HEK293 (cell line): ENCODE measurements at regions not wholly inside any gene's neighbourhood (a gene's known extent, or its start where the extent isn't known, plus 50 kb on each side); places are given as distances from the start of the nearest gene placed in this dataset.

ENCODE experiments used
- CTCF ChIA-PET: fragments of 350-600 bp; formaldehyde crosslinking; extraction: SDS; loops from one replicate; lab custom pipeline; 2021; ENCODE audit warnings: antibody characterized with exemption; lab: Yijun Ruan, JAX
- POLR2A ChIA-PET: fragments of 300-600 bp; formaldehyde crosslinking; extraction: SDS; loops from one replicate; lab custom pipeline; 2020; ENCODE audit warnings: antibody characterized with exemption, inconsistent platforms; lab: Yijun Ruan, JAX
- H3K27ac ChIP-seq: fragments of 200-500 bp; sonication (Bioruptor generic); 2 replicates; pipeline ENCODE4 v1.5.1; 2014; ENCODE audit warnings: low read depth, low read length, control low read depth, inconsistent platforms; ENCODE audit errors: extremely low read depth
- H3K36me3 ChIP-seq, 2 experiments: fragments of 200-500 bp in 1 of 2; sonication (Bioruptor generic) in 1 of 2; 1 replicate in 1 of 2; 2 replicates in 1 of 2; pipeline ENCODE4 v1.5.1; 2014 to 2017; ENCODE audit warnings: inconsistent platforms in 2 of 2, low read length in 2 of 2; ENCODE audit not compliant: control insufficient read depth in 2 of 2, insufficient read depth in 1 of 2
- H3K4me1 ChIP-seq: fragments of 200-500 bp; sonication (Bioruptor generic); 2 replicates; pipeline ENCODE4 v1.5.1; 2014; ENCODE audit warnings: mild to moderate bottlenecking, low read length, inconsistent platforms; ENCODE audit not compliant: control insufficient read depth, insufficient read depth
- H3K4me3 ChIP-seq: 2 replicates; pipeline ENCODE4 v1.5.1; 2011; ENCODE audit warnings: low read depth, mild to moderate bottlenecking, control low read depth, low read length, moderate library complexity
- H3K9me3 ChIP-seq: fragments of 200-500 bp; sonication (Bioruptor generic); 2 replicates; pipeline ENCODE4 v1.5.1; 2014; ENCODE audit warnings: low read depth, low read length, inconsistent platforms; ENCODE audit not compliant: control insufficient read depth, insufficient read depth
- CTCF ChIP-seq: fragments of 450-650 bp; formaldehyde crosslinking; IDR thresholded peaks from 2 replicates; pipeline ENCODE4 v1.5.1; 2016; ENCODE audit warnings: missing biosample characterization, missing genetic modification characterization
- MEIS1 ChIP-seq: sonication (generic); formaldehyde crosslinking; IDR thresholded peaks from 2 replicates; pipeline ENCODE4 v1.8.1; 2022; ENCODE audit warnings: missing genetic modification reagents, mild to moderate bottlenecking, borderline replicate concordance
- SP2 ChIP-seq: fragments of 450-650 bp; formaldehyde crosslinking; IDR thresholded peaks from 2 replicates; pipeline ENCODE4 v1.5.1; 2016; ENCODE audit warnings: missing biosample characterization, missing genetic modification characterization
- ZBTB1 ChIP-seq: fragments of 450-650 bp; formaldehyde crosslinking; IDR thresholded peaks from 2 replicates; pipeline ENCODE4 v1.5.1; 2016; ENCODE audit warnings: missing biosample characterization, missing genetic modification characterization
- ZBTB20 ChIP-seq: fragments of 450-650 bp; formaldehyde crosslinking; IDR thresholded peaks from 2 replicates; pipeline ENCODE4 v1.5.1; 2016; ENCODE audit warnings: missing biosample characterization, missing genetic modification characterization
- ZBTB48 ChIP-seq: fragments of 450-650 bp; formaldehyde crosslinking; IDR thresholded peaks from 2 replicates; pipeline ENCODE4 v1.5.1; 2016; ENCODE audit warnings: missing biosample characterization, missing genetic modification characterization
- ZFP41 ChIP-seq: fragments of 450-650 bp; formaldehyde crosslinking; IDR thresholded peaks from 2 replicates; pipeline ENCODE4 v1.5.1; 2016; ENCODE audit warnings: missing biosample characterization, missing genetic modification characterization, borderline replicate concordance
- ZIC2 ChIP-seq: fragments of 450-650 bp; formaldehyde crosslinking; IDR thresholded peaks from 2 replicates; pipeline ENCODE4 v1.5.1; 2016; ENCODE audit warnings: missing biosample characterization, missing genetic modification characterization
- ZNF16 ChIP-seq: fragments of 450-650 bp; formaldehyde crosslinking; IDR thresholded peaks from 2 replicates; pipeline ENCODE4 v1.5.1; 2016; ENCODE audit warnings: low read depth, missing biosample characterization, missing genetic modification characterization
- ZNF423 ChIP-seq: fragments of 450-650 bp; formaldehyde crosslinking; IDR thresholded peaks from 2 replicates; pipeline ENCODE4 v1.5.1; 2016; ENCODE audit warnings: missing biosample characterization, missing genetic modification characterization
- ZNF510 ChIP-seq: fragments of 450-650 bp; formaldehyde crosslinking; IDR thresholded peaks from 2 replicates; pipeline ENCODE4 v1.5.1; 2018; ENCODE audit warnings: mild to moderate bottlenecking, missing genetic modification characterization, missing biosample characterization; ENCODE audit not compliant: insufficient replicate concordance
- ZNF514 ChIP-seq: fragments of 450-650 bp; formaldehyde crosslinking; IDR thresholded peaks from 2 replicates; pipeline ENCODE4 v1.5.1; 2016; ENCODE audit warnings: missing biosample characterization, missing genetic modification characterization
- ZNF664 ChIP-seq: fragments of 450-650 bp; formaldehyde crosslinking; IDR thresholded peaks from 2 replicates; pipeline ENCODE4 v1.5.1; 2016; ENCODE audit warnings: missing biosample characterization, missing genetic modification characterization

- ChIA-PET POLR2A (interaction anchor here (0.7 kb wide), 1 partner anchor 18 kb away, joined by 3 read pairs; no protein-coding TSS in a partner anchor), CTCF (interaction anchor here (0.6 to 1.8 kb wide), 5 partner anchors 8 to 413 kb away, joined by 3 to 7 read pairs (median 4); no protein-coding TSS in a partner anchor)
- Histone ChIP-seq H3K9me3 (no peaks in the 10 kb centered on the region), H3K4me1 (peaks cover 5% of the 10 kb centered on the region; the same call in 1 of the 2 replicates), H3K27ac (no peak overlapping the region), H3K36me3 (no peaks in the 10 kb centered on the region), H3K4me3 (no peak overlapping the region)
- TF ChIP-seq ZNF16 (tag by site-specific recombination) (no peak), ZFP41 (tag by site-specific recombination) (no peak)
These were observed 181.8 kb upstream of the MVB12B start for GRCh38 chr9:126144603-126145456.

DNA sequence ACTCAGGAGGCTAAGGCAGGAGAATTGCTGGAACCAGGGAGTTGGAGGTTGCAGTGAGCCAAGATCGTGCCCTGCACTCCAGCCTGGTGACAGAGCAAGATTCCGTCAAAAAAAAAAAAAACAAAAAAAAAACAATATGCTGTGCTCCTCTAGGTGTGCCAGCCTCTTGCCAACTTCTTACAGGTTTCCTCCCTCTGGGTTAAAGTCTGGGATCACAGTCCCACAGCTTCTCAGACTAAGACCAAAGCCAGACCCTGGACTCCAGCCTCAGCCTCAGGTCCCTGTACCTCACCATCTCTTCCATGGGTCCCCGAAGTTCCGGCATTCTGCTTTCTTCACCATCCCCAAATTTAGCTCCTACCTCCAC lies 180.8 kb upstream of the MVB12B start:
- no peaks in the 10 kb centered on the region for H3K36me3 ChIP-seq
- no peaks in the 10 kb centered on the region for H3K9me3 ChIP-seq
- peaks cover 5% of the 10 kb centered on the region; the same call in 1 of the 2 replicates for H3K4me1 ChIP-seq
- H3K4me3 ChIP-seq, result no peak overlapping the region
- TF ChIP-seq ZNF664 (tag by site-specific recombination) (no peak), ZNF514 (tag by site-specific recombination) (no peak), ZNF510 (peak; percentile 96)
- POLR2A ChIA-PET, result interaction anchor here (0.7 kb wide), 1 partner anchor 17 kb away, joined by 3 read pairs; no protein-coding TSS in a partner anchor
- H3K27ac ChIP-seq, result no peak overlapping the region
- CTCF ChIA-PET, result interaction anchor here (0.6 to 1.8 kb wide), 10 partner anchors 9 to 1020 kb away, joined by 3 to 7 read pairs (median 4); no protein-coding TSS in a partner anchor

DNA sequence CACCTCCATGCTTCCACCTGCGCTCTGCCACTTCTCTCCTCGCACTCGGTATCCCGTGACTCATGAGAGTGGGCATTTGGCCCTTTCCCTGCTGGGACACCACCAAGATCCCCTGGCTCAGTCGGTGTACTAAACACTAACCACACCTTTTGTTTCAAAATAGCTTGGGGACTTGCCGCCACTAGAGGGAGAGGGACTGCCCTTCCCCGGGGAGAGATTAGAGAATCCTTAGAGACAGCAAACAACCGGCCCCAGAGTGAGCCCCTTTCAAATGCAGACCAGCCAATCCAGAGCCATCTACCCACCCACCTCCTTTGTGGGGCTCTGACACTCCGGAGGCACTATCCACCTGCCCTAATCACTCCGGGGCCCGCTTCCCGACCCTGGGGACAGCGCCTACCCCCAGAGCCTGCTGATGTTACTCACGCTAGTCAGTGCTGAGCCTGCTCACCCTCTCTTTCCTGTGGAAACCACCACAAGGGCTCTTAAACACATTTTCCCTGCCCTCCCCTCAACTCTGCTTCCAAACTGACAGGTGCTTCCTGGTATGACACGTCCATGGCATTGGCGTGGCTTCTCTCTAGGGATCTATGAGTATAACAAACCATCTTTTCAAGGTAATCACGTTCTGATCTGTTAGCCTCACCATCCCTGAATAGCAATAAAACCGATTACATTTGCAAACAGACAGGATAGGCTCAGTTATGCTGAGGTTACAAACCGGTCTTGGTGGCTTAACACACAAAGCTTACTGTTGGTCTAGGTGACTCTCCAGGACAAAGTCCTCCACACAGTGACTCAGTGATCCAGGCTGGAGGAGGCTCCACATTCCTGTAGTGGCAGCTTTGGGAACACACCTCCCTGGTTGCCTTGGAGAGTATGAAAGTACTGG lies 180.1 kb upstream of the MVB12B start:
- ChIA-PET POLR2A (no interaction called here), CTCF (interaction anchor here (0.6 to 1.8 kb wide), 11 partner anchors 10 to 1020 kb away, joined by 3 to 7 read pairs (median 4); no protein-coding TSS in a partner anchor)
- Histone ChIP-seq H3K9me3 (no peaks in the 10 kb centered on the region), H3K27ac (no peak overlapping the region), H3K36me3 (no peaks in the 10 kb centered on the region), H3K4me3 (no peak overlapping the region), H3K4me1 (peaks cover 5% of the 10 kb centered on the region; the same call in 1 of the 2 replicates)
- 0 out of 2 replicates have a peak, but pooled peaks have one; percentile 16 for TF ChIP-seq ZNF423 (tag by site-specific recombination)
- 0 out of 2 replicates have a peak, but pooled peaks have one; percentile 7 for TF ChIP-seq SP2 (tag by site-specific recombination)
- no peak for TF ChIP-seq ZBTB1 (tag by site-specific recombination)
- peak; percentile 58; the same call in 1 of the 2 replicates for TF ChIP-seq ZBTB48 (tag by site-specific recombination)
- TF ChIP-seq ZBTB20 (tag by site-specific recombination), result peak; percentile 37; the same call in 1 of the 2 replicates
- TF ChIP-seq MEIS1 (CRISPR knock-in tag), result no peak
- peak; percentile 28 for TF ChIP-seq ZIC2
- peak; percentile 53; the same call in 1 of the 2 replicates for TF ChIP-seq CTCF (tag by site-specific recombination)
